ENCODE measurements at regions not wholly inside any gene's neighbourhood (a gene's known extent, or its start where the extent isn't known, plus 50 kb on each side); places are given as distances from the start of the nearest gene placed in this dataset.

DNA sequence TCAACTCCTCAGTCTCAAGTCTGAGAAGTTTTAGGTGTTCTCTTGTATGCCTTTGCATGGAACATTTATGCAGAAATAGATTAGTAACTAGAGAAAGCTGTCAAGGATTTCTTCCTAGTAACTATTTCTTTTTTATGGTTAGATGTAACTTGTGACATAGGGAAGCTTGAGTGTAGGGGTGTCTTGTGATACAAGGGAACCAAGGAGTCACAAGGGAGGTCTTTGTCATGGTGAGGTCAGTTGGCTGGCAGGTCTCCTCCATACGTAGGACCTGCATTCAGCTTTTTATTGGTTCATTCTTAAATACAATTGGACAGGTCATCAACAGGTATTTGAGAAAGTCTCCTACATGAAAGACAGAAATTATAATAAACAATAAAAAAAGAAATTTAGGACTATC, 394.0 kb upstream of the CCDC196 start:
- no peak overlapping the region for H3K4me3 ChIP-seq
- H3K27ac ChIP-seq = no peak overlapping the region
- DNase-seq = no peak
- H3K4me1 ChIP-seq = no peaks in the 10 kb centered on the region
- TF ChIP-seq POLR2A (IDR thresholded peaks at IDR 0.05) = no peak
- TF ChIP-seq, protein P1, sequence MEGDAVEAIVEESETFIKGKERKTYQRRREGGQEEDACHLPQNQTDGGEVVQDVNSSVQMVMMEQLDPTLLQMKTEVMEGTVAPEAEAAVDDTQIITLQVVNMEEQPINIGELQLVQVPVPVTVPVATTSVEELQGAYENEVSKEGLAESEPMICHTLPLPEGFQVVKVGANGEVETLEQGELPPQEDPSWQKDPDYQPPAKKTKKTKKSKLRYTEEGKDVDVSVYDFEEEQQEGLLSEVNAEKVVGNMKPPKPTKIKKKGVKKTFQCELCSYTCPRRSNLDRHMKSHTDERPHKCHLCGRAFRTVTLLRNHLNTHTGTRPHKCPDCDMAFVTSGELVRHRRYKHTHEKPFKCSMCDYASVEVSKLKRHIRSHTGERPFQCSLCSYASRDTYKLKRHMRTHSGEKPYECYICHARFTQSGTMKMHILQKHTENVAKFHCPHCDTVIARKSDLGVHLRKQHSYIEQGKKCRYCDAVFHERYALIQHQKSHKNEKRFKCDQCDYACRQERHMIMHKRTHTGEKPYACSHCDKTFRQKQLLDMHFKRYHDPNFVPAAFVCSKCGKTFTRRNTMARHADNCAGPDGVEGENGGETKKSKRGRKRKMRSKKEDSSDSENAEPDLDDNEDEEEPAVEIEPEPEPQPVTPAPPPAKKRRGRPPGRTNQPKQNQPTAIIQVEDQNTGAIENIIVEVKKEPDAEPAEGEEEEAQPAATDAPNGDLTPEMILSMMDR (IDR thresholded peaks at IDR 0.05) = no peak
- H3K27me3 ChIP-seq = no peaks in the 10 kb centered on the region
- no peaks in the 10 kb centered on the region for H3K36me3 ChIP-seq
- no peaks in the 10 kb centered on the region for H3K9me3 ChIP-seq

DNA sequence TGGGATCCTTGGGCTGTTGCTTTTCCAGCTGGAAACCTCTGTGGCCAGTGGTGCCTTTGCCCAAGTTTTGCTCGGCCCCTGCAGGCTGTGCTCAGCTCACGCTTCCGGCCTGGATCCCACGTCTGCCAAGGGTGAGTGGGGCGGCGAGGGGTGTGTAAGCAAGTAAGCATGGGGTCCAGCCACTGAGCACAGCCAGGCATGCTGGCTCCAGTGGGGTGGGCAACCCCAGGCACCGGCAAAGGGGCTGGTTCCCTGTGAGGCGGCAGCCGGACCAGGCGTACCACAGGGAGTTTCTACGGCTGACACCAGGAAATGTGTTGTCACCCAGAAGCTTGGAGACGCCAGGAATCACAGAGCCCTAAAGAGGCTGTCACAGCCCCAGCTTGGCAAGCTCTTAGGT, 393.4 kb upstream of the CCDC196 start:
- H3K4me1 ChIP-seq = no peaks in the 10 kb centered on the region
- no peak overlapping the region for H3K27ac ChIP-seq
- no peak for TF ChIP-seq POLR2A (IDR thresholded peaks at IDR 0.05)
- TF ChIP-seq, protein P1 (IDR thresholded peaks at IDR 0.05) = no peak
- no peaks in the 10 kb centered on the region for H3K9me3 ChIP-seq
- H3K27me3 ChIP-seq = no peaks in the 10 kb centered on the region
- DNase-seq = no peak
- H3K4me3 ChIP-seq = no peak overlapping the region
- H3K36me3 ChIP-seq = no peaks in the 10 kb centered on the region

DNA sequence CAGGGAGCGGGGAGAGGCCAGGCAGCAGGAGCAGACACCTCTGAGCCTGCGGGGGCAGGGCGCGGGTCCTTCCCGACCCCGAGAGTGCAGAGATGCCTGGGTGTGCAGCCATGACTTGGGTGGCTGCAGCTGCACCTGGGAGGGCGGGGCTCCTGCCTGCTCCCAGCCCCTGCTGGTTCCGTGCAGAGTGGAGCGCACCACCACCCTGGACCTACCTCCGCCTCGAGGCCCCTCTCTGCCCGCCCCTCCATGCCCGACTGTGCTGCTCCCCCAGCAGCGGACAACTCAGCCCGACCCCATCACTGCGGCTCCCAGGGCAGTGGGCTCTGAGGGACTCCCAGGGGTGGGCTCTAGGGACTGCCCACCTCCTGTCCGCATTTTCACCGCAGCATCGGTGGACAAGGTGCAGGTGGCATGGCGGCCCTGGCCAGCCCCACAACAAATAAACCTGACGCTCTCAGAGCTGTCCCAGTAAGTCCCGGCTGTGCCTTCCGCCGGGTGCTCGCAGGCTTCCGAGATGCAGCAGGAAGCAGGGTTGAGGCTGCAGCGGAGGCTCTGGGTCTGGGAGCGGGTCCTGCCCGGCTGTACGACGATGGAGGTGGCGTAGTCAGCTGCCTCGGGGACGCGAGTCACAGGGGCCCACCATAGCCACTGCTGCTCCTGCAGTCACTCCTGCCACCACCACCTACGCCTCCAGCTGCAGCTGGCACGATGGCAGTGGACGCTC, 392.0 kb upstream of the CCDC196 start:
- DNase-seq = no peak
- Histone ChIP-seq H3K9me3 (no peaks in the 10 kb centered on the region), H3K27ac (no peak overlapping the region), H3K4me1 (no peaks in the 10 kb centered on the region), H3K4me3 (no peak overlapping the region), H3K36me3 (no peaks in the 10 kb centered on the region), H3K27me3 (no peaks in the 10 kb centered on the region)
- TF ChIP-seq, protein P1 (IDR thresholded peaks at IDR 0.05) = no peak
- no peak for TF ChIP-seq POLR2A (IDR thresholded peaks at IDR 0.05)

DNA sequence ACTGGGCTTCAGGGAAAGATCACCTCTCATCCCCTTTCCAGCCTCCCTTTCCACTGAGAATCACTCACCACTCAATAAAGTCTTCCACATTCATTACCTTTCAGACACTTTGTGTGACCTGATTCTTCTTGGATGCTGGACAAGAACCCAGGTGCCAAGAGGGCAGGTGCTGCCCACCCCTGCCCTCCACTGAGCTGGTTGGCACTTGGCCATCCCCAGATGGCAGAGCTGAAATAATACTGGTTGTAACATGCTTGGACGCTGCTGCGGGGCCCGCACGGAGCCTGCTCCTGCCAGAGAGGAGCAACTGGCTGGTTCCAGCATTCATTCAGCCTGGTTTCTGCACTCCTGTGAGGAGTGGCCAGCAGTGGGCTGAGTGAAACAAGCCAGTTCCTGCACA, 386.7 kb upstream of the CCDC196 start:
- TF ChIP-seq POLR2A (IDR thresholded peaks at IDR 0.05) = no peak
- TF ChIP-seq, protein P1 (IDR thresholded peaks at IDR 0.05) = no peak
- H3K4me1 ChIP-seq = no peaks in the 10 kb centered on the region
- H3K27ac ChIP-seq = no peak overlapping the region
- H3K36me3 ChIP-seq = no peaks in the 10 kb centered on the region
- H3K27me3 ChIP-seq = no peaks in the 10 kb centered on the region
- H3K9me3 ChIP-seq = no peaks in the 10 kb centered on the region
- H3K4me3 ChIP-seq = no peak overlapping the region
- no peak for DNase-seq

DNA sequence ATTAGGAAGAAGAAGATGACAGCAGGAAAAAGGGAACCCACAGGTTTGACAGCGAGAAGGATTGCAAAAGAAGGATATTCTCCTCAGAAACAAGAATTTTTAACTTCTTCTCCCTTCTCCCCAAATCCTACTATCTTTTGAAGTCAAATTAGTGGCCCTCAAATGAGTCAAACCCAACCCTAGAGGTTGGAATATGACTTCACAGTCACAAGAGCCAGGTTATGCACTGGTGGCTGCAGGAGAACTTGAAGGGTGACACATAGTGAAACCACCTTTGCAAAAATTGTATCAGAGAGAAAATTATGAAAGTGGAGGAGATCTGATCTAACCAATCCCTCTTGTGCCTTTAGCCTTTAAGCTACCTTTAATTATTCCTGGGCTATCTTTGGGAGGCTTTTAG, 386.2 kb upstream of the CCDC196 start:
- Histone ChIP-seq H3K4me3 (no peak overlapping the region), H3K27ac (no peak overlapping the region), H3K27me3 (no peaks in the 10 kb centered on the region), H3K4me1 (no peaks in the 10 kb centered on the region), H3K9me3 (no peaks in the 10 kb centered on the region), H3K36me3 (no peaks in the 10 kb centered on the region)
- TF ChIP-seq POLR2A (IDR thresholded peaks at IDR 0.05) = no peak
- TF ChIP-seq, protein P1 (IDR thresholded peaks at IDR 0.05) = no peak
- no peak for DNase-seq

DNA sequence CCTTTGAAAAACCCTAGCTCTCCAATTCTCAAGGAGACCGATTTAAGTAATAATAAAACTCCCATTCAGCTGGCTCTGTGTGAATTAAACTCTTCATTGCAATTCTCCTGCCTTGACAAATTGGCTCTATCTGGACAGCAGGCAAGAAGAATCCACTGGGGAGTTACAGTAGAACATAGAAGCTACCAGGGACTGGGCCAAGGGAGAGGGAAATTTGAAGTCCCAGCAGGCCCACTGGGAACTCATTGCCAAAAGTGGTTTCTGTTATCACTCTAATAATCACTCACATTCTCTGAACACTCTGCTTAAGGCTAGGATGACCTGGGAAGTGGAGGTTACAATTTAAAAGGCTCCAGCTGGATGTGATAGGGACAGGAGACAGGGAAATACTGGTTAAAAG, 384.5 kb upstream of the CCDC196 start:
- H3K27me3 ChIP-seq = no peaks in the 10 kb centered on the region
- no peak overlapping the region for H3K4me3 ChIP-seq
- TF ChIP-seq POLR2A (IDR thresholded peaks at IDR 0.05) = no peak
- TF ChIP-seq, protein P1 (IDR thresholded peaks at IDR 0.05) = no peak
- no peaks in the 10 kb centered on the region for H3K4me1 ChIP-seq
- H3K36me3 ChIP-seq = no peaks in the 10 kb centered on the region
- DNase-seq = no peak
- no peaks in the 10 kb centered on the region for H3K9me3 ChIP-seq
- no peak overlapping the region for H3K27ac ChIP-seq

Data from Peyer's patch (tissue), 4 donors.